Mesendoderm (in vitro differentiated cells): ENCODE measurements at regions not wholly inside any gene's neighbourhood (a gene's known extent, or its start where the extent isn't known, plus 50 kb on each side); places are given as distances from the start of the nearest gene placed in this dataset.

Experiments
- DNase-seq: peaks from one replicate; pipeline ENCODE4 v3.0.0; 2013
- H2AK5ac ChIP-seq: 2 replicates; pipeline ENCODE4 v1.6.1; 2013; ENCODE audit warnings: low read length, inconsistent platforms
- H2BK120ac ChIP-seq: 2 replicates; pipeline ENCODE4 v1.6.1; 2013; ENCODE audit warnings: low read depth, mild to moderate bottlenecking, low read length, moderate library complexity, mixed read lengths
- H2BK15ac ChIP-seq: replicated peaks from 2 replicates; pipeline ENCODE4 v1.6.1; 2013; ENCODE audit warnings: low read depth, mild to moderate bottlenecking, moderate library complexity
- H2BK5ac ChIP-seq: 2 replicates; pipeline ENCODE4 v1.6.1; 2013; ENCODE audit warnings: low read length, inconsistent platforms
- H3K18ac ChIP-seq: 2 replicates; pipeline ENCODE4 v1.6.1; 2013; ENCODE audit warnings: mild to moderate bottlenecking, low read length, mixed read lengths
- H3K23ac ChIP-seq: one replicate; pipeline ENCODE4 v1.6.1; 2013; ENCODE audit warnings: low read length
- H3K27ac ChIP-seq: 2 replicates; pipeline ENCODE4 v1.5.1; 2013; ENCODE audit warnings: low read depth, mild to moderate bottlenecking, inconsistent platforms, low read length, moderate library complexity
- H3K27me3 ChIP-seq: 2 replicates; pipeline ENCODE4 v1.6.1; 2013; ENCODE audit warnings: low read length, control low read depth, mild to moderate bottlenecking, inconsistent platforms; ENCODE audit not compliant: insufficient read depth, poor library complexity
- H3K36me3 ChIP-seq: 2 replicates; pipeline ENCODE4 v1.6.1; 2013; ENCODE audit warnings: low read length, inconsistent platforms; ENCODE audit not compliant: control insufficient read depth, insufficient read depth
- H3K4ac ChIP-seq: one replicate; pipeline ENCODE4 v1.6.1; 2013; ENCODE audit warnings: low read depth, mild to moderate bottlenecking, low read length, moderate library complexity
- H3K4me1 ChIP-seq: 2 replicates; pipeline ENCODE4 v1.6.1; 2013; ENCODE audit warnings: low read depth, low read length, inconsistent platforms; ENCODE audit not compliant: control insufficient read depth
- H3K4me2 ChIP-seq: 2 replicates; pipeline ENCODE4 v1.6.1; 2013; ENCODE audit warnings: low read length
- H3K4me3 ChIP-seq: 2 replicates; pipeline ENCODE4 v1.5.1; 2013; ENCODE audit warnings: mild to moderate bottlenecking, low read length
- H3K56ac ChIP-seq: one replicate; pipeline ENCODE4 v1.6.1; 2013; ENCODE audit warnings: low read length
- H3K79me1 ChIP-seq: 2 replicates; pipeline ENCODE4 v1.6.1; 2013; ENCODE audit warnings: low read length, inconsistent platforms
- H3K79me2 ChIP-seq: 2 replicates; pipeline ENCODE4 v1.6.1; 2013; ENCODE audit warnings: mild to moderate bottlenecking, low read length; ENCODE audit not compliant: control insufficient read depth, insufficient read depth
- H3K9ac ChIP-seq: 2 replicates; pipeline ENCODE4 v1.6.1; 2013; ENCODE audit warnings: low read length, inconsistent platforms
- H4K5ac ChIP-seq: one replicate; pipeline ENCODE4 v1.6.1; 2013; ENCODE audit warnings: low read length
- H4K8ac ChIP-seq: one replicate; pipeline ENCODE4 v1.6.1; 2013; ENCODE audit warnings: low read depth, mild to moderate bottlenecking, control low read depth, low read length, moderate library complexity
- WGBS: extraction: QIAGEN DNeasy Blood & Tissue Kit; methylation state at CpG from one replicate; pipeline ENCODE4 v1.1.7; 2013; ENCODE audit warnings: low lambda C conversion rate, missing lambda C conversion rate; ENCODE audit not compliant: insufficient coverage; ENCODE audit errors: extremely low coverage; 5-methylcytosine and 5-hydroxymethylcytosine counted together

GRCh38 chr3:196147116-196147515, 64.1 kb downstream of the ZDHHC19 start:
- no peak overlapping the region for H3K4me3 ChIP-seq
- H2BK15ac ChIP-seq, result no peak overlapping the region
- no peaks in the 10 kb centered on the region for H3K36me3 ChIP-seq
- H3K79me2 ChIP-seq, result no peaks in the 10 kb centered on the region
- no peaks in the 10 kb centered on the region for H3K4me1 ChIP-seq
- H3K79me1 ChIP-seq, result no peaks in the 10 kb centered on the region
- WGBS, result no CpG with 5 or more reads among the region's 2 CpGs
- no peak for DNase-seq
- H2BK5ac ChIP-seq, result no peak overlapping the region
- no peak overlapping the region for H3K4me2 ChIP-seq
- H2AK5ac ChIP-seq, result no peak overlapping the region
- no peak overlapping the region for H3K56ac ChIP-seq
- no peak overlapping the region for H4K8ac ChIP-seq
- no peak overlapping the region for H2BK120ac ChIP-seq
- no peak overlapping the region for H4K5ac ChIP-seq
- H3K27me3 ChIP-seq, result no peaks in the 10 kb centered on the region
- no peak overlapping the region for H3K4ac ChIP-seq
- no peak overlapping the region for H3K9ac ChIP-seq
- H3K23ac ChIP-seq, result no peak overlapping the region
- H3K18ac ChIP-seq, result no peak overlapping the region
- no peak overlapping the region for H3K27ac ChIP-seq

DNA sequence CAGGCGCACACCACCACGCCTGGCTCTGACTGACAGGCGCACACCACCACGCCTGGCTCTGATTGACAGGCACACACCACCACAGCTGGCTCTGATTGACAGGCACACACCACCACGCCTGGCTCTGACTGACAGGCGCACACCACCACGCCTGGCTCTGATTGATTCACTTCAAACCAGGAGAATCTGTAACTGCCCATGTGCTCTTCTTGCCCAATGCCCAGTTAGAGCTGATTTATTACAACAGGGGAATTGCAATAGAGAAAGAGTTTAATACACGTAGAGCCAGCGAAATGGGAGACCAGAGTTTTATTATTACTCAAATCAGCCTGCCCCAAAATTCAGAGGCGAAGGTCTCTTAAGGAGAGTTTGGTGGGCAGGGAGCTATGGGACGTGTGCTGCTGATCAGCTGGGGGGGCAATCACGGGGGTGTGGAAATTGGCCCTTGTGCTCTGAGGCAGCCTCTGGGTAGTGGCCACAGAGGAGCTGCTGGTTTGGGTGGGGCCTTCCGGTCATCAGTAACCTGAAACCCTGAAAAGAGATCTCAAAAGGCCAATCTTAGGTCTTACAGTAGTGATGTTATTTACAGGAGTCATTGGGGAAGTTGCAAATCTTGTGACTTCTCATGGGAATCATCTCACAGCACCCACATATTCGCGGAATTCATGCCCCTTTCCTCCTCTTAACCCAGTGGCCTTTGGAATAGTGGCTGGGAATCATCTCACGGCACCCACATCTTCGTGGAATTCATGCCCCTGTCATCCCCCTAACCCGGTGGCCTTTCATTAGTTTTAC, 63.8 kb upstream of the TFRC start:
- no peak overlapping the region for H3K4me2 ChIP-seq
- no peaks in the 10 kb centered on the region for H3K27me3 ChIP-seq
- H4K5ac ChIP-seq, result no peak overlapping the region
- no peak overlapping the region for H3K4ac ChIP-seq
- no peak overlapping the region for H3K18ac ChIP-seq
- H3K27ac ChIP-seq, result no peak overlapping the region
- WGBS, result no CpG with 5 or more reads among the region's 18 CpGs
- DNase-seq, result no peak
- no peak overlapping the region for H4K8ac ChIP-seq
- no peaks in the 10 kb centered on the region for H3K79me2 ChIP-seq
- H2AK5ac ChIP-seq, result no peak overlapping the region
- H3K56ac ChIP-seq, result no peak overlapping the region
- no peak overlapping the region for H2BK15ac ChIP-seq
- no peaks in the 10 kb centered on the region for H3K79me1 ChIP-seq
- no peaks in the 10 kb centered on the region for H3K4me1 ChIP-seq
- H2BK5ac ChIP-seq, result no peak overlapping the region
- no peak overlapping the region for H3K4me3 ChIP-seq
- no peak overlapping the region for H3K23ac ChIP-seq
- H3K36me3 ChIP-seq, result no peaks in the 10 kb centered on the region
- H2BK120ac ChIP-seq, result no peak overlapping the region
- no peak overlapping the region for H3K9ac ChIP-seq

- Histone ChIP-seq H3K4me1 (no peaks in the 10 kb centered on the region), H3K4ac (no peak overlapping the region), H3K79me2 (no peaks in the 10 kb centered on the region), H3K27ac (no peak overlapping the region), H4K5ac (no peak overlapping the region), H4K8ac (no peak overlapping the region), H3K79me1 (no peaks in the 10 kb centered on the region), H3K23ac (no peak overlapping the region), H3K4me2 (no peak overlapping the region), H2BK15ac (no peak overlapping the region), H3K36me3 (no peaks in the 10 kb centered on the region), H2BK120ac (no peak overlapping the region), H3K27me3 (no peaks in the 10 kb centered on the region), H3K18ac (no peak overlapping the region), H2BK5ac (no peak overlapping the region), H3K4me3 (no peak overlapping the region), H2AK5ac (no peak overlapping the region), H3K9ac (no peak overlapping the region), H3K56ac (no peak overlapping the region)
- no CpG with 5 or more reads among the region's 19 CpGs for WGBS
- DNase-seq, result no peak
Measured at GRCh38 chr3:196144383-196145105, 62.7 kb upstream of the TFRC start.

- H3K4me1 ChIP-seq, result no peaks in the 10 kb centered on the region
- no peak overlapping the region for H2BK15ac ChIP-seq
- H3K56ac ChIP-seq, result no peak overlapping the region
- H3K79me2 ChIP-seq, result no peaks in the 10 kb centered on the region
- no peak overlapping the region for H4K5ac ChIP-seq
- no CpG with 5 or more reads among the region's 17 CpGs for WGBS
- H4K8ac ChIP-seq, result no peak overlapping the region
- no peak overlapping the region for H3K23ac ChIP-seq
- H3K9ac ChIP-seq, result no peak overlapping the region
- no peak overlapping the region for H2AK5ac ChIP-seq
- H3K4ac ChIP-seq, result no peak overlapping the region
- no peak overlapping the region for H2BK5ac ChIP-seq
- H3K4me2 ChIP-seq, result no peak overlapping the region
- no peak overlapping the region for H3K27ac ChIP-seq
- H3K79me1 ChIP-seq, result no peaks in the 10 kb centered on the region
- no peak for DNase-seq
- no peaks in the 10 kb centered on the region for H3K36me3 ChIP-seq
- no peak overlapping the region for H3K4me3 ChIP-seq
- H3K18ac ChIP-seq, result no peak overlapping the region
- H3K27me3 ChIP-seq, result no peaks in the 10 kb centered on the region
- H2BK120ac ChIP-seq, result no peak overlapping the region
Measured at GRCh38 chr3:196143708-196144382, 62.0 kb upstream of the TFRC start.

- H3K27me3 ChIP-seq, result no peaks in the 10 kb centered on the region
- no peak overlapping the region for H2BK15ac ChIP-seq
- H3K4me2 ChIP-seq, result no peak overlapping the region
- no peaks in the 10 kb centered on the region for H3K79me1 ChIP-seq
- H3K4ac ChIP-seq, result no peak overlapping the region
- H3K4me3 ChIP-seq, result no peak overlapping the region
- H3K36me3 ChIP-seq, result no peaks in the 10 kb centered on the region
- H3K56ac ChIP-seq, result no peak overlapping the region
- WGBS, result no CpG with 5 or more reads among the region's 16 CpGs
- H2BK5ac ChIP-seq, result no peak overlapping the region
- no peak overlapping the region for H3K23ac ChIP-seq
- no peak overlapping the region for H3K27ac ChIP-seq
- DNase-seq, result no peak
- H3K4me1 ChIP-seq, result no peaks in the 10 kb centered on the region
- no peak overlapping the region for H2BK120ac ChIP-seq
- no peak overlapping the region for H4K8ac ChIP-seq
- no peak overlapping the region for H2AK5ac ChIP-seq
- no peak overlapping the region for H3K18ac ChIP-seq
- no peak overlapping the region for H3K9ac ChIP-seq
- H3K79me2 ChIP-seq, result no peaks in the 10 kb centered on the region
- H4K5ac ChIP-seq, result no peak overlapping the region
Measured at GRCh38 chr3:196142202-196142956, 60.5 kb upstream of the TFRC start.
